ENCODE measurements at regions not wholly inside any gene's neighbourhood (a gene's known extent, or its start where the extent isn't known, plus 50 kb on each side); places are given as distances from the start of the nearest gene placed in this dataset.

- no peaks in the 10 kb centered on the region for H3K9me3 ChIP-seq
- H3K27me3 ChIP-seq = no peaks in the 10 kb centered on the region
- no peaks in the 10 kb centered on the region for H3K36me3 ChIP-seq
- no peak for TF ChIP-seq CTCF (IDR thresholded peaks at IDR 0.05)
- H3K4me1 ChIP-seq = no peaks in the 10 kb centered on the region
- no peak overlapping the region for H3K27ac ChIP-seq
- intact Hi-C loops (cut with DNase I) = no loop called here
- 83 to 89% methylated on average over 2 of the region's 2 CpGs for WGBS, 2 donors
- no peak overlapping the region for H3K4me3 ChIP-seq
- DNase-seq = no peak
These were observed 62.6 kb upstream of the DMAC1 start for GRCh38 chr9:7862170-7862569.

GRCh38 chr9:7861086-7861485 is 61.5 kb upstream of the DMAC1 start:
- intact Hi-C loops (cut with DNase I) = no loop called here
- no peak overlapping the region for H3K27ac ChIP-seq
- TF ChIP-seq CTCF (IDR thresholded peaks at IDR 0.05) (no peak), POLR2A (IDR thresholded peaks at IDR 0.05) (no peak)
- H3K4me3 ChIP-seq = no peak overlapping the region
- H3K27me3 ChIP-seq = no peaks in the 10 kb centered on the region
- H3K9me3 ChIP-seq = no peaks in the 10 kb centered on the region
- H3K36me3 ChIP-seq = no peaks in the 10 kb centered on the region
- no peak for DNase-seq
- H3K4me1 ChIP-seq = no peaks in the 10 kb centered on the region
- WGBS, 2 donors = 73 to 74% methylated on average over 2 of the region's 2 CpGs

DNA sequence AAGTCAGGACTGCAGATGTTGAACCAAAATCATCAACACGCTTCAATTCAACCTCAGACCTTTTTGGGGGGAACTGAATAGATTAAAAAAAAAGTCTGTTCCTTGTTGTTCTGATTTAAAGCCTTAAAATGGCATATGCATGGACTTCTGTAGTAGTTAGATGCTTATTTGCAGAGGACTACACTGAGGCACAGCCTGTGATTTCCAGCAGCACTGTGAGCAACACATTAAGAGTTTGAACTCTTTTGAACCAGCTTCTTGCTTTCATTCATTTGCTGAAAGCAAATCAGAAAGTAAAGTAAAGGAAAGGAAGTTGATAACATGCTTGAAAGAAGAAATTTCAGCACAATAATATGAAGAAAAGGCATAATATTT is 60.7 kb upstream of the DMAC1 start:
- Histone ChIP-seq H3K9me3 (no peaks in the 10 kb centered on the region), H3K27me3 (no peaks in the 10 kb centered on the region), H3K4me3 (no peak overlapping the region), H3K36me3 (no peaks in the 10 kb centered on the region), H3K4me1 (no peaks in the 10 kb centered on the region), H3K27ac (no peak overlapping the region)
- 67 to 69% methylated on average over 1 of the region's 1 CpG for WGBS, 2 donors
- intact Hi-C loops (cut with DNase I) = no loop called here
- no peak for TF ChIP-seq POLR2A (IDR thresholded peaks at IDR 0.05)
- TF ChIP-seq CTCF (IDR thresholded peaks at IDR 0.05) = no peak
- no peak for DNase-seq

DNA sequence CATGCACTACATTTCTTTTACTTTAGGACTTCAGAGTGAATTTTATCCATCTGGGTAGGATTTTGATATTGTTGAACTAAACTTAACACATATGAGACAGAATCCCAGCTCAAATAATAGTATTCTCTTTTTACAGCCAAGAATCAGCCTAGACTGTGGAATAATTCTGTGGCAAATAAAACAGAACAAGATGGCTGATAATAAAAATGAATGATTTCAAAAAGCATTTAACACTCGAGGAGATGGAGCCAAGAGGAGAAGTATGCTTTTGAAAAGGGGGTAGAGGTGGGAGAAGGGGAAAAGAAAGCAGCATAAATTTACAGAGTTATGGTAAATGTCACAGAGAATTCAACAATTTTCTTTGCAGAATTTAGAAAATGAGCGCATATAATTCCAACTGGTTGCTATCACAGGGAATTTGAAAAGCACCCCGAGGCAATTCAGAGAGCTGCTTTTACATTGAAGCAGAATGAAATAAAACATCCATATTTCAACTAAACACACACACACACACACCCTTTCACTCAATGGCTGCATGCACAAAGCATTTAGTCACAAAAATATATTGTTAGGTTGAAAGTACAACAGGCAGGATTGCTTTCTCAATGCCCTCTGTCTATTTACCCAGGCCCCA is 60.2 kb upstream of the DMAC1 start:
- no peaks in the 10 kb centered on the region for H3K9me3 ChIP-seq
- H3K36me3 ChIP-seq = no peaks in the 10 kb centered on the region
- H3K4me3 ChIP-seq = no peak overlapping the region
- intact Hi-C loops (cut with DNase I) = no loop called here
- TF ChIP-seq POLR2A (IDR thresholded peaks at IDR 0.05) = no peak
- no peak for TF ChIP-seq CTCF (IDR thresholded peaks at IDR 0.05)
- no peaks in the 10 kb centered on the region for H3K27me3 ChIP-seq
- 48 to 63% methylated on average over 3 of the region's 3 CpGs for WGBS, 2 donors
- H3K4me1 ChIP-seq = no peaks in the 10 kb centered on the region
- no peak overlapping the region for H3K27ac ChIP-seq
- DNase-seq = no peak

- DNase-seq = no peak
- Histone ChIP-seq H3K36me3 (no peaks in the 10 kb centered on the region), H3K4me1 (no peaks in the 10 kb centered on the region), H3K27me3 (no peaks in the 10 kb centered on the region), H3K27ac (no peak overlapping the region), H3K4me3 (no peak overlapping the region), H3K9me3 (no peaks in the 10 kb centered on the region)
- intact Hi-C loops (cut with DNase I) = no loop called here
- 86 to 95% methylated on average over 2 of the region's 2 CpGs for WGBS, 2 donors
- TF ChIP-seq POLR2A (IDR thresholded peaks at IDR 0.05) (no peak), CTCF (IDR thresholded peaks at IDR 0.05) (no peak)
These were observed 58.6 kb upstream of the DMAC1 start for GRCh38 chr9:7858166-7858565.
